Right atrium auricular region (tissue), 2 donors: ENCODE measurements at regions not wholly inside any gene's neighbourhood (a gene's known extent, or its start where the extent isn't known, plus 50 kb on each side); places are given as distances from the start of the nearest gene placed in this dataset.

ENCODE experiments used
- DNase-seq: peaks from one replicate; pipeline ENCODE4 v3.0.0-alpha.2; 2019; ENCODE audit warnings: low spot score
- H3K27ac ChIP-seq, 2 donors: fragments of 200-600 bp; sonication (generic); 1 replicate in 1 of 2; 2 replicates in 1 of 2; pipeline ENCODE4 v1.5.1; 2016 to 2019
- H3K27me3 ChIP-seq, 2 donors: fragments of 200-600 bp; sonication (generic); one replicate each; pipeline versions ENCODE4 v1.5.1 to v1.6.0; 2017 to 2019
- H3K36me3 ChIP-seq: fragments of 200-600 bp; sonication (generic); one replicate; pipeline ENCODE4 v1.5.1; 2016
- H3K4me1 ChIP-seq, 2 donors: fragments of 200-600 bp; sonication (generic); one replicate each; pipeline versions ENCODE4 v1.5.1 to v1.6.0; 2017 to 2019
- H3K4me3 ChIP-seq, 2 donors: fragments of 200-600 bp; sonication (generic); 1 replicate in 1 of 2; 2 replicates in 1 of 2; pipeline ENCODE4 v1.5.1; 2017 to 2019; ENCODE audit warnings: mild to moderate bottlenecking in 1 of 2, moderate library complexity in 1 of 2
- H3K9me3 ChIP-seq, 2 donors: fragments of 200-600 bp; sonication (generic); one replicate each; pipeline ENCODE4 v1.5.1; 2019
- CTCF ChIP-seq, 2 donors: fragments of 200-600 bp; sonication (generic); IDR thresholded peaks; one replicate each; pipeline ENCODE4 v1.5.1; 2019; ENCODE audit warnings: antibody characterized with exemption in 2 of 2

- no peak for DNase-seq
- Histone ChIP-seq H3K36me3 (no peaks in the 10 kb centered on the region), H3K4me1 (no peaks in the 10 kb centered on the region), H3K4me3 (no peak overlapping the region), H3K9me3 (no peaks in the 10 kb centered on the region), H3K27me3 (no peaks in the 10 kb centered on the region), H3K27ac (no peak overlapping the region)
- no peak for TF ChIP-seq CTCF (IDR thresholded peaks at IDR 0.05)
Measured at GRCh38 chr11:36719358-36720107, 121.5 kb upstream of the RAG2 start.

GRCh38 chr11:36718451-36718850 lies 120.4 kb upstream of the RAG2 start:
- Histone ChIP-seq H3K9me3 (no peaks in the 10 kb centered on the region), H3K4me1 (no peaks in the 10 kb centered on the region), H3K4me3 (no peak overlapping the region), H3K27ac (no peak overlapping the region), H3K27me3 (no peaks in the 10 kb centered on the region), H3K36me3 (no peaks in the 10 kb centered on the region)
- no peak for TF ChIP-seq CTCF (IDR thresholded peaks at IDR 0.05)
- DNase-seq = no peak

- H3K36me3 ChIP-seq = no peaks in the 10 kb centered on the region
- no peak overlapping the region for H3K27ac ChIP-seq
- H3K9me3 ChIP-seq = no peaks in the 10 kb centered on the region
- TF ChIP-seq CTCF (IDR thresholded peaks at IDR 0.05) = no peak
- no peaks in the 10 kb centered on the region for H3K27me3 ChIP-seq
- H3K4me3 ChIP-seq = no peak overlapping the region
- no peaks in the 10 kb centered on the region for H3K4me1 ChIP-seq
- DNase-seq = no peak
Measured at GRCh38 chr11:36713715-36714114, 115.7 kb upstream of the RAG2 start.

- Histone ChIP-seq H3K4me3 (no peak overlapping the region), H3K27me3 (no peaks in the 10 kb centered on the region), H3K9me3 (no peaks in the 10 kb centered on the region), H3K27ac (no peak overlapping the region), H3K36me3 (no peaks in the 10 kb centered on the region), H3K4me1 (no peaks in the 10 kb centered on the region)
- no peak for TF ChIP-seq CTCF (IDR thresholded peaks at IDR 0.05)
- DNase-seq = no peak
Measured at GRCh38 chr11:36711104-36711825, 113.2 kb upstream of the RAG2 start.
